ENCODE measurements at regions not wholly inside any gene's neighbourhood (a gene's known extent, or its start where the extent isn't known, plus 50 kb on each side); places are given as distances from the start of the nearest gene placed in this dataset.
"Not testable (repeated sequence)": the region's sequence is repeated elsewhere in the genome, so short reads cannot be mapped to it uniquely, and the experiment has no call there.

DNA sequence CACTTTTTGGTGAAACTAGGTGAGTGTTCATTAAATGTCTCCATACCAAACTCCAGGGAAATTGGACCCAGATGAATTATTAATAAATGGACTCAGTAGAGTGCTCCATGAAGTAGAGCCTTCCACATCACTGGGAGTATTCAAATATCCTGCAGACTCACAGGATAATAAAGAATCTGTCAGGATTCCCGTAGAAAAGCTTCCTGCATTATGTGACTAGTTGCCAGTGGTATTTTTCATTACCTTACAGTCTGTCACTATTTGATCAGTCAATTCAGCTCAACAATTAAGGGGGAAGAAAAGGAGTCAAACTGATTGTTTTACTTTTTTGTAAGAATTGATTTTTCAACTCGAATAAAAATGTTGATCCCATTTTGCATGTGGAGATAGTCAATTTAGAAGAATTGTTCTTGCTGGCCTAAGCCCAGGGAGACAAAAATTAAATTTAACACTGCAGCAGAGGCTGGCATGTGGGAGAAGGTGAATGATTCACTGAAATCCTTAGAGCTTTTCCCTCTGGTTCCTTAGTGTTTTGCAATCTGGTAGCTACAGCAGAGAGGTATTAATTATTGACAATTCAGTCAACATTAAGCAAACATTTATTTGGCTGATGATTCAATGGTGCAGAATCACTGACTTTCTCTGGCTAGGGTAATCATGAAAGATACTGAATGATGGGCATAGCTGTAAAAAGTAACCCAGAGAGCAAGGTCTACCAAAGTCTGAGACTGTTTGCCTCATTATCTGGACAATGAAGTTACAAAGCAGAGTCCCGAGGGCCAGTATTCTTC lies 442.4 kb downstream of the CD83 start:
- in situ Hi-C loops (cut with HindIII; ENCODE audit: extremely low pct_ligation_motif_present, low pct_unique_long_range_greater_than_20kb) (no loop called here), intact Hi-C loops (cut with micrococcal nuclease; ENCODE audit: unreplicated experiment) (no loop called here)
- 0% methylated on average over 3 of the region's 3 CpGs for WGBS (ENCODE audit: low lambda C conversion rate)
- POLR2A ChIA-PET: no interaction called here
- no peak overlapping the region for H3K4me3 ChIP-seq (replicated peaks in 1 of 3; ENCODE audit: insufficient read depth in 1 of 3, low read depth in 2 of 3, low read length in 3 of 3)
- no peaks in the 10 kb centered on the region for H3K36me3 ChIP-seq (replicated peaks in 1 of 2; ENCODE audit: control insufficient read depth in 1 of 2, insufficient read depth in 2 of 2, low read length in 2 of 2)
- H3K9me3 ChIP-seq (ENCODE audit: low read length): no peaks in the 10 kb centered on the region
- H4K20me1 ChIP-seq (ENCODE audit: insufficient read depth, low read length): no peaks in the 10 kb centered on the region
- no peaks in the 10 kb centered on the region for H3K79me2 ChIP-seq (ENCODE audit: insufficient read depth, low read length)
- FAIRE-seq (no peak), ATAC-seq (no peak), DNase-seq (ENCODE audit: low spot score) (no peak)
- no peak overlapping the region for H3K4me2 ChIP-seq (ENCODE audit: low read depth, low read length)
- H3K4me1 ChIP-seq (ENCODE audit: insufficient read depth, low read length): no peaks in the 10 kb centered on the region
- no peak overlapping the region for H3K9ac ChIP-seq (ENCODE audit: insufficient read depth, low read depth, low read length)
- CTCF ChIA-PET (ENCODE audit: low intra/inter-chr PET ratio, low total read pairs): no interaction called here
- no peak for TF ChIP-seq XRCC5 (optimal IDR thresholded peaks at IDR 0.05; ENCODE audit: low read length)
- TF ChIP-seq ZNF644 (CRISPR knock-in tag; IDR thresholded peaks at IDR 0.05; ENCODE audit: low read depth): no peak
- TF ChIP-seq ZFP36L2 (CRISPR knock-in tag; IDR thresholded peaks at IDR 0.05): no peak
- TF ChIP-seq IKZF1 (IDR thresholded peaks at IDR 0.05): no peak
- TF ChIP-seq SRSF1 (optimal IDR thresholded peaks at IDR 0.05; ENCODE audit: low read depth, low read length): no peak
- TF ChIP-seq MATR3 (CRISPR knock-in tag; IDR thresholded peaks at IDR 0.05): no peak
- no peak overlapping the region for H3K27ac ChIP-seq (ENCODE audit: extremely low read length, insufficient read depth, low read length)
- H3K27me3 ChIP-seq (ENCODE audit: control insufficient read depth in 1 of 2, insufficient read depth in 2 of 2, low read length in 2 of 2): no peaks in the 10 kb centered on the region
- H2AFZ ChIP-seq (ENCODE audit: low read length): no peak overlapping the region
- BruUV-seq (replicated peaks): no TSS peak

DNA sequence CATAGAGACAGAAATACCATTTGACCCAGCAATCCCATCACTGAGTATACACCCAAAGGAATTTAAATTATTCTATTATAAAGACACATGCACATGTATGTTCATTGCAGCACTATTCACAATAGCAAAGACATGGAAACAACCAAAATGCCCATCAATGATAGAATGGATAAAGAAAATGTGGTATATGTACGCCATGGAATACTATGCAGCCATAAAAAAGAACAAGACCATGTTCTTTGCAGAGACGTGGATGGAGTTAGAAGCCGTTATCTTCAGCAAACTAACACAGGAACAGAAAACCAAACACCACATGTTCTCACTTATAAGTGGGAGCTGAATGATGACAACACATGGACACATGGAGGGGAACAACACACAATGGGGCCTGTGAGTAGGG lies 444.0 kb downstream of the CD83 start:
- in situ Hi-C loops (cut with HindIII; ENCODE audit: extremely low pct_ligation_motif_present, low pct_unique_long_range_greater_than_20kb); H3K9ac ChIP-seq (ENCODE audit: insufficient read depth, low read depth, low read length); H3K36me3 ChIP-seq (replicated peaks in 1 of 2; ENCODE audit: control insufficient read depth in 1 of 2, insufficient read depth in 2 of 2, low read length in 2 of 2); H3K4me3 ChIP-seq (replicated peaks in 1 of 3; ENCODE audit: insufficient read depth in 1 of 3, low read depth in 2 of 3, low read length in 3 of 3); H4K20me1 ChIP-seq (ENCODE audit: insufficient read depth, low read length); CTCF ChIA-PET (ENCODE audit: low intra/inter-chr PET ratio, low total read pairs); FAIRE-seq; H3K4me1 ChIP-seq (ENCODE audit: insufficient read depth, low read length); intact Hi-C loops (cut with micrococcal nuclease; ENCODE audit: unreplicated experiment); BruUV-seq (replicated peaks); H3K79me2 ChIP-seq (ENCODE audit: insufficient read depth, low read length); DNase-seq (ENCODE audit: low spot score); H3K27ac ChIP-seq (ENCODE audit: extremely low read length, insufficient read depth, low read length); H3K27me3 ChIP-seq (ENCODE audit: control insufficient read depth in 1 of 2, insufficient read depth in 2 of 2, low read length in 2 of 2); POLR2A ChIA-PET; H3K9me3 ChIP-seq (ENCODE audit: low read length); H3K4me2 ChIP-seq (ENCODE audit: low read depth, low read length); H2AFZ ChIP-seq (ENCODE audit: low read length); ATAC-seq: not testable (repeated sequence)
- TF ChIP-seq, protein P1, sequence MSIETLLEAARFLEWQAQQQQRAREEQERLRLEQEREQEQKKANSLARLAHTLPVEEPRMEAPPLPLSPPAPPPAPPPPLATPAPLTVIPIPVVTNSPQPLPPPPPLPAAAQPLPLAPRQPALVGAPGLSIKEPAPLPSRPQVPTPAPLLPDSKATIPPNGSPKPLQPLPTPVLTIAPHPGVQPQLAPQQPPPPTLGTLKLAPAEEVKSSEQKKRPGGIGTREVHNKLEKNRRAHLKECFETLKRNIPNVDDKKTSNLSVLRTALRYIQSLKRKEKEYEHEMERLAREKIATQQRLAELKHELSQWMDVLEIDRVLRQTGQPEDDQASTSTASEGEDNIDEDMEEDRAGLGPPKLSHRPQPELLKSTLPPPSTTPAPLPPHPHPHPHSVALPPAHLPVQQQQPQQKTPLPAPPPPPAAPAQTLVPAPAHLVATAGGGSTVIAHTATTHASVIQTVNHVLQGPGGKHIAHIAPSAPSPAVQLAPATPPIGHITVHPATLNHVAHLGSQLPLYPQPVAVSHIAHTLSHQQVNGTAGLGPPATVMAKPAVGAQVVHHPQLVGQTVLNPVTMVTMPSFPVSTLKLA (IDR thresholded peaks at IDR 0.05): peak; percentile 23; the same call in 1 of the 2 replicates
- 21% methylated on average over 3 of the region's 3 CpGs for WGBS (ENCODE audit: low lambda C conversion rate)

Data from HepG2 (cell line).